ENCODE measurements at regions not wholly inside any gene's neighbourhood (a gene's known extent, or its start where the extent isn't known, plus 50 kb on each side); places are given as distances from the start of the nearest gene placed in this dataset.
"Not testable (repeated sequence)": the region's sequence is repeated elsewhere in the genome, so short reads cannot be mapped to it uniquely, and the experiment has no call there.

GRCh38 chr10:11403646-11404045 lies 207.8 kb downstream of the USP6NL start:
- not testable (repeated sequence) for DNase-seq

- DNase-seq, result peak in 4 of 5 experiments; percentile 26 to 94 (median 57)
Observed at GRCh38 chr10:11403116-11403515, 208.3 kb downstream of the USP6NL start.

GRCh38 chr10:11402392-11402791 lies 209.1 kb downstream of the USP6NL start:
- DNase-seq, result no peak

GRCh38 chr10:11401264-11402235 lies 209.9 kb downstream of the USP6NL start:
- DNase-seq, result peak in 2 of 5 experiments; percentile 18 to 36

- DNase-seq, result no peak
Observed at GRCh38 chr10:11397980-11398580, 213.4 kb downstream of the USP6NL start.

GRCh38 chr10:11397077-11397965 lies 214.1 kb downstream of the USP6NL start:
- DNase-seq, result no peak

- DNase-seq, result no peak
Observed at GRCh38 chr10:11396311-11396955, 215.0 kb downstream of the USP6NL start.

GRCh38 chr10:11395581-11396310 lies 215.7 kb downstream of the USP6NL start:
- no peak for DNase-seq

- DNase-seq, result no peak
Observed at GRCh38 chr10:11395161-11395560, 216.3 kb downstream of the USP6NL start.

- DNase-seq, result no peak
Observed at GRCh38 chr10:11393858-11394257, 217.6 kb downstream of the USP6NL start.

GRCh38 chr10:11392776-11393175 lies 218.7 kb downstream of the USP6NL start:
- no peak for DNase-seq

- DNase-seq, result no peak
Observed at GRCh38 chr10:11388996-11389395, 222.5 kb downstream of the USP6NL start.

GRCh38 chr10:11387551-11388222 lies 223.8 kb downstream of the USP6NL start:
- no peak for DNase-seq

- no peak for DNase-seq
Observed at GRCh38 chr10:11387044-11387443, 224.4 kb downstream of the USP6NL start.
